ENCODE measurements at regions not wholly inside any gene's neighbourhood (a gene's known extent, or its start where the extent isn't known, plus 50 kb on each side); places are given as distances from the start of the nearest gene placed in this dataset.

DNA sequence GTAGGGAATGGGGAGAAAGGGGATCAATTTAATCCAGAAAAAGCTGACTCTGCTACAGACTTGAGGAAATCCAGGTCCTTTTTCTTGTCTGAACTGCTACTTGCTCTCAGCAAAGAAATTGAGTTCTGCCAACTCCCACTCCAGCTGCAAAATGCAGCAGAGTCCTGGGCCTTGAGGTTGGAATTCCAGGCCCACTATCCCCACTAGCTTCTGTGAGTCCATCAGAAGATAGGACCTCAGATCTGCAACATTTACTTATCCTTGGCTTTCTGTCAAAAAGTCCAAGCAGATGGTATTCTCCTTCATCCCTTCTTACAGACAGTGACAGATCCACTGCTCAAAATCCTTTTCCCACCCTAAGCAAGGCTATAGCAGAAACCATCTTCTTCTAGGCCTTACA, 219.2 kb downstream of the ARHGAP12 start:
- no peak overlapping the region for H3K27ac ChIP-seq
- TF ChIP-seq ZFX (IDR thresholded peaks at IDR 0.05; ENCODE audit: borderline replicate concordance): no peak
- TF ChIP-seq, protein P1, sequence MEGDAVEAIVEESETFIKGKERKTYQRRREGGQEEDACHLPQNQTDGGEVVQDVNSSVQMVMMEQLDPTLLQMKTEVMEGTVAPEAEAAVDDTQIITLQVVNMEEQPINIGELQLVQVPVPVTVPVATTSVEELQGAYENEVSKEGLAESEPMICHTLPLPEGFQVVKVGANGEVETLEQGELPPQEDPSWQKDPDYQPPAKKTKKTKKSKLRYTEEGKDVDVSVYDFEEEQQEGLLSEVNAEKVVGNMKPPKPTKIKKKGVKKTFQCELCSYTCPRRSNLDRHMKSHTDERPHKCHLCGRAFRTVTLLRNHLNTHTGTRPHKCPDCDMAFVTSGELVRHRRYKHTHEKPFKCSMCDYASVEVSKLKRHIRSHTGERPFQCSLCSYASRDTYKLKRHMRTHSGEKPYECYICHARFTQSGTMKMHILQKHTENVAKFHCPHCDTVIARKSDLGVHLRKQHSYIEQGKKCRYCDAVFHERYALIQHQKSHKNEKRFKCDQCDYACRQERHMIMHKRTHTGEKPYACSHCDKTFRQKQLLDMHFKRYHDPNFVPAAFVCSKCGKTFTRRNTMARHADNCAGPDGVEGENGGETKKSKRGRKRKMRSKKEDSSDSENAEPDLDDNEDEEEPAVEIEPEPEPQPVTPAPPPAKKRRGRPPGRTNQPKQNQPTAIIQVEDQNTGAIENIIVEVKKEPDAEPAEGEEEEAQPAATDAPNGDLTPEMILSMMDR (IDR thresholded peaks at IDR 0.05): no peak

DNA sequence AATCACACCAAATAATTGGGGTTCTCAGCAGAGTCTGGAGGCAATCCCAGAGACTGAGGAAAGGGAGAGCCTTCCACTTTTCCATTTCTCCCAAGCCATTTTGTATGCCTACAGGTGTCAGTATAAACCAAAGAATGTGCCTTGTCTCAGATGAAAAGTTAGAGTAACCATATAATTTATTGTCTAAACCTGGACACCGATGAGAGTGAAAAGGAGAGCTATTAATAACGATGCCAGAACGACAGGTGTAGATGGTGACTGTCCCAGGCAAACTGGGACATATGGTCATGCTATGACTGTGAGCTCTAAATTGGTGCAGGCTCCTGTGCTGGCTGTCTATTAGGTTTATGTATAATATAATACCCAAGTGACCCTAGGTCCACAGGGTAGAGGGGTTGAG, 219.6 kb downstream of the ARHGAP12 start:
- no peak overlapping the region for H3K27ac ChIP-seq
- TF ChIP-seq ZFX (IDR thresholded peaks at IDR 0.05; ENCODE audit: borderline replicate concordance): no peak
- TF ChIP-seq, protein P1 (IDR thresholded peaks at IDR 0.05): no peak

DNA sequence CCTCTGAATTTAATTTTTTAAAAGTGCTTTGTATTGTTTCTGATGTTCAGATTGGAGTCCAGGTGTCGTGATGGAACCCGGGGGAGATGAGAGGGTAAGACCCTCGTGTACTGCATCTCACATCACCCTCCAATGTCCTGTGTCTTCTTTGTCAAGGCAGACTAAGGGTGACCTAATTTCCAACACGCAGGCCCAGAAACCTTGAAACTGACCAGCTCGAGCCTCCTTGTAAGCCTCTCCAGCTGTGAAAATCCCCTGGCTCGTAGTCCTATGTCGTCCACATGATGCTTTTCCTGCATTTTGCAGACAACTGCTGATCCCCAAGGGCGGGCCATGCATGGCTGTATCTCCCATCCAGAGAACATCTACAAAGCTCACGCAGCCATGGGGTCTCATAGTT, 220.2 kb downstream of the ARHGAP12 start:
- TF ChIP-seq, protein P1 (IDR thresholded peaks at IDR 0.05): no peak
- TF ChIP-seq ZFX (IDR thresholded peaks at IDR 0.05; ENCODE audit: borderline replicate concordance): no peak
- H3K27ac ChIP-seq: no peak overlapping the region

DNA sequence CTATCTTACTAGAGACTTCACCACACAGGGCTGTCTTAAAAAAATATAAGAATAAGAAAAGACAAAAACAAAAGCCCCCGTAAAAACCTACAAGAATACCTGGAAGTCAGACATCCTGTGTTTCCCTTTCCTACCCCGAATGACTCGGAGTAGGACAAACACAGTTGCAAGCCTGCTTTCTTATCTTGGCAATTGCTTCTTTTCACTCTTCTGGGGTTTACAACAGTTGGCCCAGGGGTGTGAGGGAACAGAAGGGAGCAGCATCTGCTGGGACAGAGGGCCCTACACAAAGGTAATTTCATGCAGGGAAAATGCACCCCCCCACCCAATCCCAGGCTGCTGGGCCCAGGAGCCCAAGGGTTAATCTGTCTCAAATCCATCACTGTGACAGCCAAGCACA, 220.6 kb downstream of the ARHGAP12 start:
- no peak overlapping the region for H3K27ac ChIP-seq
- TF ChIP-seq ZFX (IDR thresholded peaks at IDR 0.05; ENCODE audit: borderline replicate concordance): no peak
- TF ChIP-seq, protein P1 (IDR thresholded peaks at IDR 0.05): no peak

DNA sequence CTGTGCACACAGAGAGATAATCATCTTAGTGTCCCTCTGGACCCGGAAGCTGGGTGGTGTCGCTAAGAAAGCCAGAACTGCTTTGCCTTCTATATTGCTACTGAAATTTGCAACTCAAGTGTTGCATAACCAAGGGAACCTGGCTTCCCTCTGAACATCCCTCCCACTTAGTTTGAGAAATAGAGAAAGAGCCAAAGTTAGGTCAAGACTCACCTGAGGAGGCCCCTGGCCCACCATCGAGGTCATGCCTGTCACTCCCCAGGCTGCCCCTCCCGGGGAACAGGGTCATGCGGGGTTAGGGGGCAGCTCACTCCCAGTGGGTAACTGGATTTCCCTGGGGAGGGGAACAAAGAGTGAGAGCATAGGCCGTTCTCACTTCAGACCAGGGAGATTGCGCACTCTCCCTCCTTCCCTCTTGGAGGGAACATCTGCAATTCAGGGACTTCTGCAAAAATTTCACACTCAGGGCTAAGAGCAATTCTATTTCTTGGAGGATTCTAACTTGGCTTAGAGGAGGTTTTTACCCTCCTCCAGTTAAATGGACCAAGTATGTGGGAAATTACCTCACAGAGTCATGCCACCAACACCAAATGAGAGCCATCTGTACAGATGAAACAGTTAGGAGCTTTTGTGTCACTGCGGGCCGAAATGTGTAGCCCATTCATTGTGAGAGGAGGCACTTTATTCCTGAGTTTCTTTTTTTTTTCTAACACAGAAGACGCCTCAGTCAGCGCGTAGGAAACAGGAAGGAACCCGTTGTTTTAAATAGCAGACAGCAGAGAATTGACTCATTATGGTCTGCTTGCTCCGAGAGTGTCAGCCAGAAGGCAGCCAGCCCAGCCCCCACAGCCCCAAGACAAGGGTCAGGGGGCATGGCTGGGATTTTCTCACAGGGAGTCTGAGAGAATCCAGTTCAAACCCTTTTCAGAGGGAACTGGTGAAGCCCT, 221.3 kb downstream of the ARHGAP12 start:
- TF ChIP-seq ZFX (IDR thresholded peaks at IDR 0.05; ENCODE audit: borderline replicate concordance): no peak
- TF ChIP-seq, protein P1 (IDR thresholded peaks at IDR 0.05): no peak
- no peak overlapping the region for H3K27ac ChIP-seq

DNA sequence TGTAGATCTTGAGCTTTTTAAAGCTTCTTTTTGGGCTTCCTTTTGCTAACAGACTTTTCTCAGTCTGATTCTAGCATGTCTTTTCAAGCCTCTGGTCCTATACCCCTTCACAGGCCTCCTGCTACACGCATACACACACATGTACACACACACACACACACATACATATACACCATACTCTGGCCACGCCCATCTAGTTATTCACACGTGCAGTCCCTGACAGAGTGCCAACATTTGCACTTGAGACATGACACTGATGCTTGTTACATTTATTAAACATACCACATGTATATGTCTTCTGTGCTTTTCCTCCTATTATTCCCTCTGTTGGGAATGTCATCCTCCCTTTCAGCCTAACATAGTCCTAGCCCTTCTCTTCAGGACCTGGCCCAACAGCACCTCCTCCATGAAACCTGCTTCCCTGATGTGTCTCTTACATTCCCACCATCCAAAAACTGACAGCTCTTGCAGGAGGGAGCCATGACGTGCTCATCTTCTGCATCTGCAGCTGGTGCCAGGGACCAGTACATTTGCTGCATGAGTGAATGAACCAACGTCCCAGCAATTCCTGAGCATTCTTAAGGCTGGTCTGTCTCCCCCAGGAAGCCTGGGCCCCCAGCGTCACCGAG, 222.1 kb downstream of the ARHGAP12 start:
- TF ChIP-seq, protein P1 (IDR thresholded peaks at IDR 0.05): no peak
- TF ChIP-seq ZFX (IDR thresholded peaks at IDR 0.05; ENCODE audit: borderline replicate concordance): no peak
- H3K27ac ChIP-seq: no peak overlapping the region

DNA sequence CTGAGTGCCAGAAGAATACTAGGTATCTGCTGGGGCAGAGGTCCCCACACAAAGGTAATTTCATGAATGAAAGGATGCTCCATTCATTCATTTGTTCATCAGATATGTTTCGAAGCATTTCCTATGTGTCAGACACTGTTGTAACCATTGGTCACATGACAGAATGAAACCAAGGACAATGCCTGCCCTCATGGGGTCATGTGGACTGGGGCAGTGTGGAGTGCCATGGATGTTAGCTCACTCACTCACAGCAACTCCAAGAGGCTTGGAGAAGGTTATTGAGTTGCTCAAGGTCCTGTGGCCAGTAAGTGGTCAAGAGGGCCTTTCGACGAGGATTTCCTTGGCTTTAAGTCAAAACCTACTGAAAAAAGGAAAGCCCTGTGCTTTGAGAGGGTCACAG, 223.5 kb downstream of the ARHGAP12 start:
- H3K27ac ChIP-seq: no peak overlapping the region
- TF ChIP-seq ZFX (IDR thresholded peaks at IDR 0.05; ENCODE audit: borderline replicate concordance): no peak
- TF ChIP-seq, protein P1 (IDR thresholded peaks at IDR 0.05): no peak
